ENCODE measurements at regions not wholly inside any gene's neighbourhood (a gene's known extent, or its start where the extent isn't known, plus 50 kb on each side); places are given as distances from the start of the nearest gene placed in this dataset.

- intact Hi-C loops (cut with DNase I) = no loop called here
- no peak for DNase-seq (ENCODE audit: low spot score)
- WGBS = 89% methylated on average over 7 of the region's 7 CpGs
Observed at GRCh38 chr2:228853151-228853550, 417.9 kb downstream of the PID1 start.

GRCh38 chr2:228848638-228849037, 422.4 kb downstream of the PID1 start:
- no peaks in the 10 kb centered on the region for H3K4me1 ChIP-seq (replicated peaks)
- WGBS = 77% methylated on average over 5 of the region's 5 CpGs
- TF ChIP-seq POLR2A (IDR thresholded peaks at IDR 0.05) (no peak), CTCF (IDR thresholded peaks at IDR 0.05) (no peak), POLR2AphosphoS5 (IDR thresholded peaks at IDR 0.05) (no peak)
- intact Hi-C loops (cut with DNase I) = no loop called here
- H3K4me3 ChIP-seq = no peak overlapping the region
- no peak for DNase-seq (ENCODE audit: low spot score)
- H3K27ac ChIP-seq = no peak overlapping the region
- H3K27me3 ChIP-seq (replicated peaks; ENCODE audit: insufficient read depth) = no peaks in the 10 kb centered on the region
- H3K36me3 ChIP-seq = no peaks in the 10 kb centered on the region
- no peaks in the 10 kb centered on the region for H3K9me3 ChIP-seq

More at GRCh38 chr2:228853151-228853550, 417.9 kb downstream of the PID1 start:
- H3K4me1 ChIP-seq (replicated peaks) = no peaks in the 10 kb centered on the region
- TF ChIP-seq CTCF (IDR thresholded peaks at IDR 0.05) = no peak
- no peak for TF ChIP-seq POLR2A (IDR thresholded peaks at IDR 0.05)
- no peak for TF ChIP-seq POLR2AphosphoS5 (IDR thresholded peaks at IDR 0.05)
- no peaks in the 10 kb centered on the region for H3K36me3 ChIP-seq
- H3K4me3 ChIP-seq = no peak overlapping the region
- no peaks in the 10 kb centered on the region for H3K9me3 ChIP-seq
- H3K27me3 ChIP-seq (replicated peaks; ENCODE audit: insufficient read depth) = no peaks in the 10 kb centered on the region
- H3K27ac ChIP-seq = no peak overlapping the region

- no peak overlapping the region for H3K27ac ChIP-seq
- no peaks in the 10 kb centered on the region for H3K27me3 ChIP-seq (replicated peaks; ENCODE audit: insufficient read depth)
- H3K4me1 ChIP-seq (replicated peaks) = no peaks in the 10 kb centered on the region
- TF ChIP-seq POLR2AphosphoS5 (IDR thresholded peaks at IDR 0.05) (no peak), CTCF (IDR thresholded peaks at IDR 0.05) (no peak), POLR2A (IDR thresholded peaks at IDR 0.05) (no peak)
- intact Hi-C loops (cut with DNase I) = no loop called here
- H3K36me3 ChIP-seq = no peaks in the 10 kb centered on the region
- no peaks in the 10 kb centered on the region for H3K9me3 ChIP-seq
- no peak for DNase-seq (ENCODE audit: low spot score)
- WGBS = 15% methylated on average over 1 of the region's 1 CpG
- H3K4me3 ChIP-seq = no peak overlapping the region
Observed at GRCh38 chr2:228847684-228848083, 423.4 kb downstream of the PID1 start.

- Histone ChIP-seq H3K4me1 (replicated peaks) (no peaks in the 10 kb centered on the region), H3K4me3 (no peak overlapping the region), H3K9me3 (no peaks in the 10 kb centered on the region), H3K36me3 (no peaks in the 10 kb centered on the region), H3K27me3 (replicated peaks; ENCODE audit: insufficient read depth) (no peaks in the 10 kb centered on the region), H3K27ac (no peak overlapping the region)
- intact Hi-C loops (cut with DNase I) = no loop called here
- TF ChIP-seq POLR2AphosphoS5 (IDR thresholded peaks at IDR 0.05) (no peak), CTCF (IDR thresholded peaks at IDR 0.05) (no peak), POLR2A (IDR thresholded peaks at IDR 0.05) (no peak)
- no peak for DNase-seq (ENCODE audit: low spot score)
- WGBS = 57% methylated on average over 2 of the region's 2 CpGs
Observed at GRCh38 chr2:228846161-228846560, 424.9 kb downstream of the PID1 start.

GRCh38 chr2:228845162-228845925, 425.7 kb downstream of the PID1 start:
- intact Hi-C loops (cut with DNase I) = no loop called here
- Histone ChIP-seq H3K36me3 (no peaks in the 10 kb centered on the region), H3K4me3 (no peak overlapping the region), H3K9me3 (no peaks in the 10 kb centered on the region), H3K4me1 (replicated peaks) (no peaks in the 10 kb centered on the region), H3K27me3 (replicated peaks; ENCODE audit: insufficient read depth) (no peaks in the 10 kb centered on the region), H3K27ac (no peak overlapping the region)
- DNase-seq (ENCODE audit: low spot score) = no peak
- TF ChIP-seq CTCF (IDR thresholded peaks at IDR 0.05) (no peak), POLR2A (IDR thresholded peaks at IDR 0.05) (no peak), POLR2AphosphoS5 (IDR thresholded peaks at IDR 0.05) (no peak)
- 74% methylated on average over 3 of the region's 3 CpGs for WGBS
